DOHH2 (cell line): ENCODE measurements at regions not wholly inside any gene's neighbourhood (a gene's known extent, or its start where the extent isn't known, plus 50 kb on each side); places are given as distances from the start of the nearest gene placed in this dataset.

Source experiments
- EZH2phosphoT487 ChIP-seq: fragments of 200-600 bp; sonication (generic); IDR thresholded peaks from 2 replicates; pipeline ENCODE4 v1.6.1; 2017; ENCODE audit warnings: borderline replicate concordance, mild to moderate bottlenecking, antibody characterized with exemption, low read length, moderate library complexity, mixed read lengths
- TF ChIP-seq, protein P1 (sequence below): fragments of 200-600 bp; sonication (generic); IDR thresholded peaks from one replicate; pipeline ENCODE4 v1.5.1; 2014; ENCODE audit warnings: antibody characterized with exemption, mild to moderate bottlenecking, low read depth, low read length; ENCODE audit not compliant: poor library complexity, severe bottlenecking

- TF ChIP-seq, protein P1, sequence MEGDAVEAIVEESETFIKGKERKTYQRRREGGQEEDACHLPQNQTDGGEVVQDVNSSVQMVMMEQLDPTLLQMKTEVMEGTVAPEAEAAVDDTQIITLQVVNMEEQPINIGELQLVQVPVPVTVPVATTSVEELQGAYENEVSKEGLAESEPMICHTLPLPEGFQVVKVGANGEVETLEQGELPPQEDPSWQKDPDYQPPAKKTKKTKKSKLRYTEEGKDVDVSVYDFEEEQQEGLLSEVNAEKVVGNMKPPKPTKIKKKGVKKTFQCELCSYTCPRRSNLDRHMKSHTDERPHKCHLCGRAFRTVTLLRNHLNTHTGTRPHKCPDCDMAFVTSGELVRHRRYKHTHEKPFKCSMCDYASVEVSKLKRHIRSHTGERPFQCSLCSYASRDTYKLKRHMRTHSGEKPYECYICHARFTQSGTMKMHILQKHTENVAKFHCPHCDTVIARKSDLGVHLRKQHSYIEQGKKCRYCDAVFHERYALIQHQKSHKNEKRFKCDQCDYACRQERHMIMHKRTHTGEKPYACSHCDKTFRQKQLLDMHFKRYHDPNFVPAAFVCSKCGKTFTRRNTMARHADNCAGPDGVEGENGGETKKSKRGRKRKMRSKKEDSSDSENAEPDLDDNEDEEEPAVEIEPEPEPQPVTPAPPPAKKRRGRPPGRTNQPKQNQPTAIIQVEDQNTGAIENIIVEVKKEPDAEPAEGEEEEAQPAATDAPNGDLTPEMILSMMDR = no peak
- no peak for TF ChIP-seq EZH2phosphoT487
Measured at GRCh38 chr6:147103007-147103406, 101.2 kb upstream of the STXBP5 start.
